ENCODE measurements at regions not wholly inside any gene's neighbourhood (a gene's known extent, or its start where the extent isn't known, plus 50 kb on each side); places are given as distances from the start of the nearest gene placed in this dataset.

DNA sequence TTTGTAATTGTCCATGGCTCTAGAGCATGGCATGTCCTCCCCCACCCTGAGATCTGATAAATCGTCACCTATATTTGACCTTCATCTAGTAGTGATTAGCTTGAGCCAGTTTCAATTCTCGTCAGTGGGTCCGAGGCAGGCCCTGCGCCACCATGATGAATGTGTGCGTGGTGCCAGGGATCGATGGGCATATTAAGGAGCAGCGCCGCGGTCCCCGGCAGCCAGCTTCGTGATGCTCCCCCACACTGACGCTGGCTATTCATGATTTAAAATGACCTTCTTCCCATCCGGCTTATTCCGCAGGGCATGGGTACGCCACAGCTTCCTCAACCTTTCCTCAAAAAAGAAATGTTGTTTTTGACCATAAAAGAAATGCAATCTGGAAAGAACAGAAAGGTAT, 68.0 kb downstream of the SLC25A47 start:
- TF ChIP-seq, protein P1, sequence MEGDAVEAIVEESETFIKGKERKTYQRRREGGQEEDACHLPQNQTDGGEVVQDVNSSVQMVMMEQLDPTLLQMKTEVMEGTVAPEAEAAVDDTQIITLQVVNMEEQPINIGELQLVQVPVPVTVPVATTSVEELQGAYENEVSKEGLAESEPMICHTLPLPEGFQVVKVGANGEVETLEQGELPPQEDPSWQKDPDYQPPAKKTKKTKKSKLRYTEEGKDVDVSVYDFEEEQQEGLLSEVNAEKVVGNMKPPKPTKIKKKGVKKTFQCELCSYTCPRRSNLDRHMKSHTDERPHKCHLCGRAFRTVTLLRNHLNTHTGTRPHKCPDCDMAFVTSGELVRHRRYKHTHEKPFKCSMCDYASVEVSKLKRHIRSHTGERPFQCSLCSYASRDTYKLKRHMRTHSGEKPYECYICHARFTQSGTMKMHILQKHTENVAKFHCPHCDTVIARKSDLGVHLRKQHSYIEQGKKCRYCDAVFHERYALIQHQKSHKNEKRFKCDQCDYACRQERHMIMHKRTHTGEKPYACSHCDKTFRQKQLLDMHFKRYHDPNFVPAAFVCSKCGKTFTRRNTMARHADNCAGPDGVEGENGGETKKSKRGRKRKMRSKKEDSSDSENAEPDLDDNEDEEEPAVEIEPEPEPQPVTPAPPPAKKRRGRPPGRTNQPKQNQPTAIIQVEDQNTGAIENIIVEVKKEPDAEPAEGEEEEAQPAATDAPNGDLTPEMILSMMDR (IDR thresholded peaks at IDR 0.05) = no peak
- Histone ChIP-seq H3K4me3 (no peak overlapping the region), H3K27ac (no peak overlapping the region), H3K27me3 (no peaks in the 10 kb centered on the region), H3K36me3 (no peaks in the 10 kb centered on the region), H3K9me3 (no peaks in the 10 kb centered on the region), H3K4me1 (no peaks in the 10 kb centered on the region)
- intact Hi-C loops (cut with DNase I; ENCODE audit: low total_unique reads) = no loop called here
- DNase-seq = no peak

DNA sequence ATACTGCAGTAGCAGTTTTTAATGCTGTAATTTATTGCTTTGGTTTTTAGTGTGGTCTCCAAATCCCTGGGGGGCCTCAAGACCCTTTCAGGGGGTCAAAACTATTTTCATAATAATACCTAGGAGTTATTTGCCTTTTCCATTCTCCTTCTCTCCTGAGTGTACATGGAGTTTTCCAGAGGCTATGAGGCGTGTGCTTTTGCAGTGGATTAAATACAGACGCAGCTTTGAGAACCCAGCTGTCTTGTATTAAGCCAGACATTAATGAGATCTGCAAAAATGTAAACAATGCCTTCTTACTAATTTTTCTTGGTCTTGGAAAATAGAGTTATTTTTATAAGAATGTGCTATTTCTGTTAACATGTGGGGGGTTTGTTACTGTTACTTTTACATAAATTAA, 68.6 kb downstream of the SLC25A47 start:
- intact Hi-C loops (cut with DNase I; ENCODE audit: low total_unique reads) = no loop called here
- TF ChIP-seq, protein P1 (IDR thresholded peaks at IDR 0.05) = no peak
- Histone ChIP-seq H3K36me3 (no peaks in the 10 kb centered on the region), H3K4me1 (no peaks in the 10 kb centered on the region), H3K27me3 (no peaks in the 10 kb centered on the region), H3K4me3 (no peak overlapping the region), H3K27ac (no peak overlapping the region), H3K9me3 (no peaks in the 10 kb centered on the region)
- no peak for DNase-seq

DNA sequence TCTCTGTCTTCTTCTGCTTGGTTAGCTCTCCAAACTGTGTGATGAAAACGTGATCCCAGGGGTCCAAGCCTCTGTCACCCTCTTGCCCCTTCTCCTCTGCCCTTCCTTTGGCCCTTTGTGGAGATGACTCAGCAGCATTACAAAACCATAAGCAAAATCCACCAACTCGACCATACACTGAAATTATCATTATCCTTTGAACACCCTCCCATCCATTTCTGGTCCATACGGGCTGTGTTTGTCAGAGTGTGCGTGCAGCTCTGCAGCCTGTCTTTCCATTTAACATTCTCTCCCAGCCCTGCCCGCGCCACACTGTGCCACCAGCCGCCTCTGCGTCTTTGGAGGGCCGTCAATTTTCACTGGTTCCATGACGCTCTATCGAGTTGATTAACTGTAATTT, 69.2 kb downstream of the SLC25A47 start:
- intact Hi-C loops (cut with DNase I; ENCODE audit: low total_unique reads) = no loop called here
- no peak overlapping the region for H3K27ac ChIP-seq
- no peaks in the 10 kb centered on the region for H3K4me1 ChIP-seq
- no peak overlapping the region for H3K4me3 ChIP-seq
- no peaks in the 10 kb centered on the region for H3K27me3 ChIP-seq
- TF ChIP-seq, protein P1 (IDR thresholded peaks at IDR 0.05) = no peak
- DNase-seq = no peak
- H3K36me3 ChIP-seq = peaks cover 0 to 4% (median 0%) of the 10 kb centered on the region in 3 donors
- H3K9me3 ChIP-seq = no peaks in the 10 kb centered on the region

DNA sequence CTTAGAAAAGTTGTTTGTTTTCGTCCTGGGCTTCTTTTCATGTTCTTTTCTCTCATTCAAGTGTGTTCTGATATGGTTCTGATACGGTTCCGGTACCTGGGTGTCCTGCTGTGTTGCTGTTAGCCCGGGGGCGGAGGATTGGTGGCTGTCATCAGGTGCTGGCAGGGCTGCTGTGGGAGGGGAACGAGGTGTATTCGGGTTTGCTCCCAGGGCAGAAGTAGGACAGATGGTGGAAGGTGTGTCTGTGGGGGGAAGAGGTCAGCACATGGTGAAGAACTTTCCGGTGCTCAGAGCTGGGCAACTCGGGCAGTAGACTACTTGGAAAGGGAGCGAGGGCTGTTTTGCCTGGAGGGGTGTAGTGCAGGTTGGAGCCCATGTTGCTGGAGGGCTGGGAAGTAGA, 70.2 kb downstream of the SLC25A47 start:
- intact Hi-C loops (cut with DNase I; ENCODE audit: low total_unique reads) = no loop called here
- Histone ChIP-seq H3K27me3 (no peaks in the 10 kb centered on the region), H3K36me3 (peaks cover 0 to 12% (median 8%) of the 10 kb centered on the region in 3 donors), H3K4me1 (no peaks in the 10 kb centered on the region), H3K4me3 (no peak overlapping the region), H3K9me3 (no peaks in the 10 kb centered on the region), H3K27ac (no peak overlapping the region)
- TF ChIP-seq, protein P1 (IDR thresholded peaks at IDR 0.05) = no peak
- DNase-seq = no peak

DNA sequence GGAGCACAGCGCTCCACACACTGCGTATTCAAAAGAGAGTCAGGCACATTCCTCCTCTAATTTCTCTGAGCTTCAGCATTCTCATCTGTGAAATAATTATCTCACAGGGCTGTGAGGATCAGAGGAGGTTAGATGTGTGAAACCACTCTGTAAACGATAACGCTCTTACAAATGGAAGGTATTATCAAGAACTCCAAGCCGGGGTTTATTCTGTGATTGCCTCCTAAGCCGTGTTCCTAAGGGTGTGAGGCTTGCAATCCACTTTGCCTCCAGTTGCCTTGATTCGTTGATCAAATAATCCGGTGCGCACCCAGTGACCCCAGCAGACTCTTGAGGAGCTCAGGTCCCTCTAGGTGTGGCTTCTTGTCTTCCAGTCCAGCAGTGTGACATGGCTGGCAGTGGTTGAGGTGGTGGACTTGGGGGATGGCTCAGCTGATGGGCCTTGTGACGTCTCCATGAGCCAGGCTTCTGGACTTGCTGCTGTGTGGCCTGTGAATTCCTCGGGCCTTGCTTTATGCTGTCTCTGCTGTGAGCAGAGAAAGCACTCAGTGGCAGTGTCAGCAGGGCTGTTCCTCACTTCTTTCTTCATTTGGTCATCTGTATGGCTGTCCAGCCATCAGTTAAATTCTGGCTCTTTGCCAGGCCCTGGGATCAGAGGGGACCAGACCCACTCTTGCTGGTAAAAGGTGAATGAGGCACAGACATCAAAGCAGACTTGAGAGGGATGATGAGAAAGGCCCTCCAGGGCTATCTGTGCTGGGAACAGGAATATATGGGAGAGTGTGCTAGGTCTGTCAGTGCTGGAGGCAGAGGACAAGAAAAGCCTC, 71.0 kb downstream of the SLC25A47 start:
- Histone ChIP-seq H3K9me3 (no peaks in the 10 kb centered on the region), H3K4me1 (no peaks in the 10 kb centered on the region), H3K27ac (no peak overlapping the region), H3K4me3 (no peak overlapping the region), H3K36me3 (peaks cover 0 to 12% (median 8%) of the 10 kb centered on the region in 3 donors), H3K27me3 (no peaks in the 10 kb centered on the region)
- intact Hi-C loops (cut with DNase I; ENCODE audit: low total_unique reads) = no loop called here
- DNase-seq = no peak
- TF ChIP-seq, protein P1 (IDR thresholded peaks at IDR 0.05) = no peak
